ENCODE measurements at regions not wholly inside any gene's neighbourhood (a gene's known extent, or its start where the extent isn't known, plus 50 kb on each side); places are given as distances from the start of the nearest gene placed in this dataset.
"Not testable (repeated sequence)": the region's sequence is repeated elsewhere in the genome, so short reads cannot be mapped to it uniquely, and the experiment has no call there.

DNA sequence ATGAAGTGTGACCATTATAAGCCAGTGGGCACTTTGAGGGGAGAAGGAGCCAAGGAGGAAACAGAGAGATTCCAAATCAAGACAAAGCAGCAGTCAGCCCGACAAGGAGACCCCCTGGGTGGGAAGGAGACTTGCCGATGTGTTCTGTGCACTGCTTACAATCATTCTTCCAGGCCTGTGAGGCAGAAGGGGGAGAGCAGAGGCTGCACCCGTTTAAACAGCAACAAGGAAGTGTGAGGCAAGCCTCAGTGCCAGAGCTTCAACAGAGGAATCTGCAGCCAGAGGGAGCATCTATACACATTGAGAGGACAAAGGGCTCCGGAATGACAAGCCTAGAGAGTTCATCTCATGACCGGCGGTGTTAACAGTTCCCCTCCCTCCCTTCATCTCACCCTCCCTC is 121.1 kb downstream of the NXPE2 start:
- H3K27ac ChIP-seq: no peak overlapping the region
- CTCF ChIA-PET: no interaction called here
- DNase-seq (ENCODE audit: low spot score): no peak
- POLR2A ChIA-PET (ENCODE audit: low non-redundant PET): no interaction called here
- no peak for TF ChIP-seq CTCF (conservative IDR thresholded peaks at IDR 0.05; ENCODE audit: low read depth)

GRCh38 chr11:114801773-114802172 is 123.4 kb downstream of the NXPE2 start:
- DNase-seq (ENCODE audit: low spot score): no peak
- TF ChIP-seq CTCF (conservative IDR thresholded peaks at IDR 0.05; ENCODE audit: low read depth): no peak
- H3K27ac ChIP-seq: no peak overlapping the region
- ChIA-PET CTCF (no interaction called here), POLR2A (ENCODE audit: low non-redundant PET) (no interaction called here)

GRCh38 chr11:114802878-114803277 is 124.6 kb downstream of the NXPE2 start:
- no peak for DNase-seq (ENCODE audit: low spot score)
- ChIA-PET CTCF (no interaction called here), POLR2A (ENCODE audit: low non-redundant PET) (no interaction called here)
- H3K27ac ChIP-seq: no peak overlapping the region
- no peak for TF ChIP-seq CTCF (conservative IDR thresholded peaks at IDR 0.05; ENCODE audit: low read depth)

DNA sequence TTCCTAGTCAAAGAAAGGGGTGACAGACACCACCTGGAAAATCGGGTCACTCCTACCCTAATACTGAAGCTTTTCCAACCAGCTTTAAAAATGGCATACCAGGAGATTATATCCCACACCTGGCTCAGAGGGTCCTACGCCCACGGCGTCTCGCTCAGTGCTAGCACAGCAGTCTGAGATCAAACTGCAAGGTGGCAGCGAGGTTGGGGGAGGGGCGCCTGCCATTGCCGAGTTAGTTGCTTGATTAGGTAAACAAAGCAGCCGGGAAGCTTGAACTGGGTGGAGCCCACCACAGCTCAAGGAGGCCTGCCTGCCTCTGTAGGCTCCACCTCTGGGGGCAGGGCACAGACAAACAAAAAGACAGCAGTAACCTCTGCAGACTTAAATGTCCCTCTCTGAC is 127.1 kb downstream of the NXPE2 start:
- DNase-seq (ENCODE audit: low spot score); H3K27ac ChIP-seq; POLR2A ChIA-PET (ENCODE audit: low non-redundant PET); CTCF ChIA-PET: not testable (repeated sequence)

DNA sequence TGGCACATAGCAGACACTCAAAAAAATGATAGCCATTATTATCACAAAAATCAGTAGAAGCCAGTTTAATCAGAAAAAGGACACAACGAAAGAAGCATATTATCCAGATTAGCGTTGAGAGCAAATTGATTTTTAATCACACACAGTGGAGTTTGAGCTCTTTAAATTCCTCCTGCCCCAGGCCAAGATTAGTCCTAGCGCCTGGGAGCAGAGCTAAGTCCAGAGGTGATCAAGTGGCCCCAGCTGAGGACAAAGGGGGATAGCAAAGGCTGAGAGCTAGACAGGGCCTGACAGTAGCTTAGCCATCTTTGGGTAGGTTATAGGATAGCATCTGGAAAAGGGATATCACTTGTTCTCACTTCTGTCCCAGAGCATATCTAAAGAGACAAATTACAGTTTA is 133.6 kb downstream of the NXPE2 start:
- CTCF ChIA-PET: no interaction called here
- no peak for DNase-seq (ENCODE audit: low spot score)
- TF ChIP-seq CTCF (conservative IDR thresholded peaks at IDR 0.05; ENCODE audit: low read depth): no peak
- POLR2A ChIA-PET (ENCODE audit: low non-redundant PET): no interaction called here
- no peak overlapping the region for H3K27ac ChIP-seq

- CTCF ChIA-PET: interaction anchor here (0.9 kb wide), 1 partner anchor 37 kb away, joined by 4 read pairs; no protein-coding TSS in a partner anchor
- H3K27ac ChIP-seq: no peak overlapping the region
- TF ChIP-seq CTCF (conservative IDR thresholded peaks at IDR 0.05; ENCODE audit: low read depth): no peak
- DNase-seq (ENCODE audit: low spot score): no peak
- POLR2A ChIA-PET (ENCODE audit: low non-redundant PET): no interaction called here
These were observed 134.4 kb downstream of the NXPE2 start for GRCh38 chr11:114812733-114813132.

DNA sequence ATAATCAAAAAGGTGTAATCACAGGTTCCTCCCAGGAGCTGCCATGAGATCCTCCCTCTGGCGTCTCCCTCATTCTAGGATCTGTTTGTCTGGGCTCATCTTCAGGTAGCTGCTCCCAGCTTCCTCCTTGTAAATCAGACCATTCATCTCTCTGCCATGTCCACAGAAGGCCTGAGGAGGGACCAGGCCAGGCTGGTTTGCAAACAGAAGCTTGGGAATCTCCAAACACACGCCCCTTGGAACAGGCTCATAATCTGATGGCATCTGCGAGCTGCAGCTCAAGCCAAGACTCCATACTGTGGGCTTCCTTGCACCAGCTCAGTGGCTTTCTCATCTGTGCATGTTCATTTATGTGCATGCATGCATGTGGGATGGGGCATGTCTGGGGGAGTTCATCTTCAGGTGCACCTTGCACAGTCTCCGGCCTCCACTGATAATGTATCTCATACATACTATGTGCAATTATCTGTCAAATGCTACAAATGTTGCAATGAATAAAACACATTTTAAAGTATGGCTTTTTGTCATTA is 134.9 kb downstream of the NXPE2 start:
- no peak for DNase-seq (ENCODE audit: low spot score)
- no peak for TF ChIP-seq CTCF (conservative IDR thresholded peaks at IDR 0.05; ENCODE audit: low read depth)
- CTCF ChIA-PET: interaction anchor here (0.9 kb wide), 1 partner anchor 38 kb away, joined by 4 read pairs; no protein-coding TSS in a partner anchor
- POLR2A ChIA-PET (ENCODE audit: low non-redundant PET): no interaction called here
- no peak overlapping the region for H3K27ac ChIP-seq
